K562 (cell line): ENCODE measurements at regions not wholly inside any gene's neighbourhood (a gene's known extent, or its start where the extent isn't known, plus 50 kb on each side); places are given as distances from the start of the nearest gene placed in this dataset.

Experiments used
- BRCA1 ChIP-seq, 2 experiments: fragments of 450-650 bp in 1 of 2; sonication (generic) in 1 of 2; formaldehyde crosslinking in 1 of 2; IDR thresholded peaks; 2 replicates each; pipeline versions ENCODE4 v1.5.0 to v1.6.1; 2017 to 2020; ENCODE audit warnings: mild to moderate bottlenecking in 1 of 2, missing genetic modification reagents in 1 of 2
- FOXA3 ChIP-seq, 2 experiments: fragments of 450-650 bp in 1 of 2; sonication (generic) in 1 of 2; formaldehyde crosslinking; IDR thresholded peaks in 1 of 2; conservative IDR thresholded peaks in 1 of 2; 2 replicates each; pipeline versions ENCODE4 v1.4.0 to v1.8.0; 2020 to 2022; ENCODE audit warnings: mild to moderate bottlenecking in 2 of 2, missing genetic modification reagents in 1 of 2
- FOXO4 ChIP-seq: fragments of 450-650 bp; formaldehyde crosslinking; IDR thresholded peaks from 2 replicates; pipeline ENCODE4 v1.4.0; 2020; ENCODE audit warnings: mild to moderate bottlenecking, moderate library complexity
- MXI1 ChIP-seq: IDR thresholded peaks from 2 replicates; pipeline ENCODE4 v1.6.1; 2011; ENCODE audit warnings: low read depth, mild to moderate bottlenecking, improper control_type of control experiment, low read length
- NCOA2 ChIP-seq, 2 experiments: fragments of 450-650 bp; IDR thresholded peaks; 2 replicates each; pipeline ENCODE4 v1.6.1; 2018; ENCODE audit warnings: mild to moderate bottlenecking in 2 of 2, moderate library complexity in 1 of 2; ENCODE audit not compliant: partially characterized antibody in 2 of 2
- NFYB ChIP-seq: IDR thresholded peaks from 2 replicates; pipeline ENCODE4 v1.6.1; 2011; ENCODE audit warnings: mild to moderate bottlenecking, moderate library complexity; ENCODE audit not compliant: insufficient read length; ENCODE audit errors: extremely low read depth
- POLR2A ChIP-seq: fragments of 450-650 bp; conservative IDR thresholded peaks from 2 replicates; pipeline ENCODE4 v1.6.1; 2016
- RCOR1 ChIP-seq, 2 experiments: IDR thresholded peaks; 2 replicates each; pipeline ENCODE4 v1.6.1; 2012; ENCODE audit warnings: low read depth in 2 of 2, low read length in 2 of 2, borderline replicate concordance in 1 of 2, improper control_type of control experiment in 1 of 2
- SETDB1 ChIP-seq: IDR thresholded peaks from one replicate; pipeline ENCODE4 v1.6.1; 2012; ENCODE audit warnings: low read length, control low read depth, inconsistent platforms
- SMARCB1 ChIP-seq: IDR thresholded peaks from 2 replicates; pipeline ENCODE4 v1.6.1; 2011; ENCODE audit warnings: improper control_type of control experiment, low read depth; ENCODE audit not compliant: insufficient read length
- SNAPC5 ChIP-seq: fragments of 250-450 bp; sonication (Bioruptor Pico); IDR thresholded peaks from 2 replicates; pipeline ENCODE4 v1.8.0; 2021; ENCODE audit warnings: moderate library complexity, mild to moderate bottlenecking, inconsistent platforms
- STAT6 ChIP-seq: sonication (generic); formaldehyde crosslinking; IDR thresholded peaks from 2 replicates; pipeline ENCODE4 v1.8.1; 2023; ENCODE audit warnings: mild to moderate bottlenecking, missing genetic modification reagents
- TF ChIP-seq, protein P1 (sequence below), 3 experiments: IDR thresholded peaks in 2 of 3; conservative IDR thresholded peaks in 1 of 3; 2 replicates each; pipeline ENCODE4 v1.5.1; 2011 to 2012; ENCODE audit warnings: low read length in 3 of 3, mild to moderate bottlenecking in 3 of 3, control low read depth in 2 of 3, improper control_type of control experiment in 1 of 3, inconsistent platforms in 1 of 3, low read depth in 1 of 3, mixed read lengths in 1 of 3, moderate library complexity in 1 of 3; ENCODE audit not compliant: insufficient read depth in 2 of 3

- TF ChIP-seq BRCA1 (IDR thresholded peaks at IDR 0.05) (no peak), BRCA1 (CRISPR knock-in tag; IDR thresholded peaks at IDR 0.05) (no peak), NCOA2 (IDR thresholded peaks at IDR 0.05; ENCODE audit: partially characterized antibody in 2 of 2) (no peak), SMARCB1 (no peak), NFYB (no peak), SNAPC5 (CRISPR knock-in tag) (no peak), FOXO4 (CRISPR knock-in tag) (no peak), FOXA3 (CRISPR knock-in tag; conservative IDR thresholded peaks at IDR 0.05 in 1 of 2, IDR thresholded peaks at IDR 0.05 in 1 of 2) (no peak), MXI1 (no peak), RCOR1 (IDR thresholded peaks at IDR 0.05; ENCODE audit: borderline replicate concordance in 1 of 2, low read depth in 2 of 2, low read length in 2 of 2) (no peak), SETDB1 (no peak), POLR2A (no peak), STAT6 (CRISPR knock-in tag) (no peak)
- TF ChIP-seq, protein P1, sequence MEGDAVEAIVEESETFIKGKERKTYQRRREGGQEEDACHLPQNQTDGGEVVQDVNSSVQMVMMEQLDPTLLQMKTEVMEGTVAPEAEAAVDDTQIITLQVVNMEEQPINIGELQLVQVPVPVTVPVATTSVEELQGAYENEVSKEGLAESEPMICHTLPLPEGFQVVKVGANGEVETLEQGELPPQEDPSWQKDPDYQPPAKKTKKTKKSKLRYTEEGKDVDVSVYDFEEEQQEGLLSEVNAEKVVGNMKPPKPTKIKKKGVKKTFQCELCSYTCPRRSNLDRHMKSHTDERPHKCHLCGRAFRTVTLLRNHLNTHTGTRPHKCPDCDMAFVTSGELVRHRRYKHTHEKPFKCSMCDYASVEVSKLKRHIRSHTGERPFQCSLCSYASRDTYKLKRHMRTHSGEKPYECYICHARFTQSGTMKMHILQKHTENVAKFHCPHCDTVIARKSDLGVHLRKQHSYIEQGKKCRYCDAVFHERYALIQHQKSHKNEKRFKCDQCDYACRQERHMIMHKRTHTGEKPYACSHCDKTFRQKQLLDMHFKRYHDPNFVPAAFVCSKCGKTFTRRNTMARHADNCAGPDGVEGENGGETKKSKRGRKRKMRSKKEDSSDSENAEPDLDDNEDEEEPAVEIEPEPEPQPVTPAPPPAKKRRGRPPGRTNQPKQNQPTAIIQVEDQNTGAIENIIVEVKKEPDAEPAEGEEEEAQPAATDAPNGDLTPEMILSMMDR (IDR thresholded peaks at IDR 0.05 in 2 of 3, conservative IDR thresholded peaks at IDR 0.05 in 1 of 3; ENCODE audit: insufficient read depth in 2 of 3, low read depth in 1 of 3, low read length in 3 of 3), result no peak
Observed at GRCh38 chr7:21092766-21093702, 306.3 kb upstream of the SP8 start.
